ENCODE measurements at regions not wholly inside any gene's neighbourhood (a gene's known extent, or its start where the extent isn't known, plus 50 kb on each side); places are given as distances from the start of the nearest gene placed in this dataset.

DNA sequence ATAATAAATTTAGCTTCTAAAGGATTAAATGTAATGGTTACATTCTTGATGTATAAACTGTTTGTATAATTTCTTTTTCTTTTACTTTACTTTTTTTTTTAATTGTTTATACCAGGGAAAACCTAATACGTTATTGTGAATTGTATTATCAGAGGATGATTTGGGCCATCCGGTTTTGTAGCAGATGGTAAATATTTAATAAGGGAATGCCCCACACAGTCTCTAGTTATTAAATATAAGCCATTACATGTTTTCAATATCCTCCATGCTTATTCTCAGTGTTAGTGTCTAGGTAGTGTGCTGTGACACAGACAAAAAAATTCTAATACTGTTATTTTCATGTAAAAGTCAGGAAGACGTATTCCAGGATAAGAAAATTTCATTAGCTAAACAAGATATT lies 553.9 kb downstream of the ZNF804A start:
- TF ChIP-seq POLR2A (IDR thresholded peaks at IDR 0.05) = no peak
- no peak for TF ChIP-seq POLR2AphosphoS5 (IDR thresholded peaks at IDR 0.05)
- TF ChIP-seq, protein P1, sequence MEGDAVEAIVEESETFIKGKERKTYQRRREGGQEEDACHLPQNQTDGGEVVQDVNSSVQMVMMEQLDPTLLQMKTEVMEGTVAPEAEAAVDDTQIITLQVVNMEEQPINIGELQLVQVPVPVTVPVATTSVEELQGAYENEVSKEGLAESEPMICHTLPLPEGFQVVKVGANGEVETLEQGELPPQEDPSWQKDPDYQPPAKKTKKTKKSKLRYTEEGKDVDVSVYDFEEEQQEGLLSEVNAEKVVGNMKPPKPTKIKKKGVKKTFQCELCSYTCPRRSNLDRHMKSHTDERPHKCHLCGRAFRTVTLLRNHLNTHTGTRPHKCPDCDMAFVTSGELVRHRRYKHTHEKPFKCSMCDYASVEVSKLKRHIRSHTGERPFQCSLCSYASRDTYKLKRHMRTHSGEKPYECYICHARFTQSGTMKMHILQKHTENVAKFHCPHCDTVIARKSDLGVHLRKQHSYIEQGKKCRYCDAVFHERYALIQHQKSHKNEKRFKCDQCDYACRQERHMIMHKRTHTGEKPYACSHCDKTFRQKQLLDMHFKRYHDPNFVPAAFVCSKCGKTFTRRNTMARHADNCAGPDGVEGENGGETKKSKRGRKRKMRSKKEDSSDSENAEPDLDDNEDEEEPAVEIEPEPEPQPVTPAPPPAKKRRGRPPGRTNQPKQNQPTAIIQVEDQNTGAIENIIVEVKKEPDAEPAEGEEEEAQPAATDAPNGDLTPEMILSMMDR (IDR thresholded peaks at IDR 0.05) = no peak
- H3K27me3 ChIP-seq = no peaks in the 10 kb centered on the region
- H3K27ac ChIP-seq = no peak overlapping the region
- H3K4me3 ChIP-seq = no peak overlapping the region
- intact Hi-C loops (cut with DNase I) = no loop called here
- no peaks in the 10 kb centered on the region for H3K9me3 ChIP-seq
- no peak for DNase-seq
- H3K4me1 ChIP-seq = no peaks in the 10 kb centered on the region
- H3K36me3 ChIP-seq = no peaks in the 10 kb centered on the region
- 76% methylated on average over 3 of the region's 3 CpGs for WGBS, 2 donors

DNA sequence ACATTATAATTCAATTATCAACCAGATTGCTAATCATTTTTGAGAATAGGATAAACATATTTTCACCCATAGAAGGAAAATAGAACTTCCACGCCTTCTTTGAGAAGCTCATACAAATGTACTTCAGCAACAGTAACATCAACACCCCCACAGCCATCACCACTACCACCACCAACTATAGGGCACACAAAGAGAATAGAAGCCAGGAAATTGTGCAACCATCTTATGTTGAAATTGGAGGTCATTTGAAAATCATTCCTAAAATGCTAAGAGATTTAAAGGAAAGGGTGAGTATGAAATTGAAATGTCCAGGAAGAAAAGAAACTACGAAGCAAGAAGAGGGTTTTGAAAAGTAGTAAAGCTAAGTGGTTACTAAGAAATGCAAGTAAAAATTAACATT lies 563.4 kb downstream of the ZNF804A start:
- DNase-seq = no peak
- Histone ChIP-seq H3K36me3 (no peaks in the 10 kb centered on the region), H3K4me3 (no peak overlapping the region), H3K4me1 (no peaks in the 10 kb centered on the region), H3K27me3 (no peaks in the 10 kb centered on the region), H3K9me3 (no peaks in the 10 kb centered on the region), H3K27ac (no peak overlapping the region)
- TF ChIP-seq EP300 (IDR thresholded peaks at IDR 0.05) = no peak
- no peak for TF ChIP-seq POLR2AphosphoS5 (IDR thresholded peaks at IDR 0.05)
- TF ChIP-seq POLR2A (IDR thresholded peaks at IDR 0.05) = no peak
- TF ChIP-seq, protein P1 (IDR thresholded peaks at IDR 0.05) = no peak
- intact Hi-C loops (cut with DNase I) = no loop called here
- WGBS, 2 donors = 83 to 91% methylated on average over 2 of the region's 2 CpGs

DNA sequence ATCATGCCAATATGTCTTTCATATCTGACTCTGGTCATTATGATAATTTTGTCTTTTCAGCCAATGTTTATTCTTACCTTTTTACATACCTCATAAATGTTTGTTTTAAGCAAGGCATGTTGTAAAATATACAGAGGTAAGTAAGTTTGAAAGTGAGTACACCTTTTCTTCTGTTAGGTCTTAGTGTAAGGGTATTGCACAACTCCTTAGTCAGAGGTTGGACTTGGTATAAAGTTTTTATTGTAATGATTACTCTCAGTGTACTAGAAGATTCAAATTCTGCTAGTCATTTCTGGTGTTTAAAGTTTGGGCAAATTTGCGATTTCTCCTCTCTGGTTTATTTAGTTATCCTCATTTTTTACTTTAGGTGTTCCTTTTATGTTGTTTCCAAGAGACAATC lies 564.3 kb upstream of the FSIP2 start:
- no peaks in the 10 kb centered on the region for H3K27me3 ChIP-seq
- intact Hi-C loops (cut with DNase I) = no loop called here
- no peaks in the 10 kb centered on the region for H3K4me1 ChIP-seq
- no peaks in the 10 kb centered on the region for H3K36me3 ChIP-seq
- H3K4me3 ChIP-seq = no peak overlapping the region
- H3K9me3 ChIP-seq = no peaks in the 10 kb centered on the region
- no peak for DNase-seq
- WGBS, 2 donors = 57 to 80% methylated on average over 1 of the region's 1 CpG
- no peak overlapping the region for H3K27ac ChIP-seq
- TF ChIP-seq POLR2A (IDR thresholded peaks at IDR 0.05) (no peak), EP300 (IDR thresholded peaks at IDR 0.05) (no peak), POLR2AphosphoS5 (IDR thresholded peaks at IDR 0.05) (no peak)
- TF ChIP-seq, protein P1 (IDR thresholded peaks at IDR 0.05) = no peak

DNA sequence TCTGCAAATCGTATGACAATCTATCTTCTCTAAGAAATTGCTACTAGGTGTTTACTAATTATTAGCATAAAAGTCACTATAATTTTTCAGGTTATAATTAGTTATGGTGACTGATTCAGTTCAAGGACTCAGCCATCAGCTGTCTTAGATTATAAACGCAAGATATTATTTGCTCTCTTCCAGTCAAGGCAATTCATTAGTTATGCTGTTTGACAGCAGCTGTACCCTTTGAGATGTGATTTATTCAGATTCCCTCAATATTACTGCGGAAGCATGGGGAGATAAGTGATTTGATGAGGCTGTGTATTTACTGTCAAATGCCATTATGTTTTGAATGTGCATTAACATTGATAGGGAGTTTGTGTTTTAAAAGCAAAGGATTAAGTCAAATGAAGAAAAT lies 558.9 kb upstream of the FSIP2 start:
- no peaks in the 10 kb centered on the region for H3K27me3 ChIP-seq
- TF ChIP-seq, protein P1 (IDR thresholded peaks at IDR 0.05) = no peak
- TF ChIP-seq POLR2AphosphoS5 (IDR thresholded peaks at IDR 0.05) (no peak), POLR2A (IDR thresholded peaks at IDR 0.05) (no peak), EP300 (IDR thresholded peaks at IDR 0.05) (no peak)
- H3K9me3 ChIP-seq = no peaks in the 10 kb centered on the region
- no peak overlapping the region for H3K27ac ChIP-seq
- H3K36me3 ChIP-seq = no peaks in the 10 kb centered on the region
- WGBS, 2 donors = 71 to 77% methylated on average over 3 of the region's 3 CpGs
- H3K4me1 ChIP-seq = no peaks in the 10 kb centered on the region
- intact Hi-C loops (cut with DNase I) = no loop called here
- no peak for DNase-seq
- H3K4me3 ChIP-seq = no peak overlapping the region

DNA sequence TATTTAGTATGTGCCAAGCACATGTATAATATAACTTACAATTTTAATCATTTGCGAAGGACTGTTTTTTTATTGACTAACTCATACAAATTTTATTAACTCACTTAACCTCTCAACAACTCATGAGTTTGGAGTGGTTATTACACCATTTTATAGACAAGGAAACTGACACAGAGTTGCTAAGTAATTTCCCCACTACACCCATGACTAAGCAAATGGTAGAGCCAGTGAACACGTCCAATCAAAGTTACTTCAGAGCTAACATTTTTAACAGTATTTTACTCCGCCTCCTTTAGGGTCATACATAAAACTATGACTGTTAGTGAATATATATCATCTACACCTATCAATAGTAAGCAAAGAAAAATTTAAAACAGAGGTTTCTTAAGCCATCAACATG lies 556.7 kb upstream of the FSIP2 start:
- no peaks in the 10 kb centered on the region for H3K36me3 ChIP-seq
- 71 to 85% methylated on average over 3 of the region's 3 CpGs for WGBS, 2 donors
- intact Hi-C loops (cut with DNase I) = no loop called here
- H3K4me3 ChIP-seq = no peak overlapping the region
- no peak for DNase-seq
- no peaks in the 10 kb centered on the region for H3K27me3 ChIP-seq
- TF ChIP-seq EP300 (IDR thresholded peaks at IDR 0.05) = no peak
- TF ChIP-seq, protein P1 (IDR thresholded peaks at IDR 0.05) = no peak
- TF ChIP-seq POLR2A (IDR thresholded peaks at IDR 0.05) = no peak
- TF ChIP-seq POLR2AphosphoS5 (IDR thresholded peaks at IDR 0.05) = no peak
- no peak overlapping the region for H3K27ac ChIP-seq
- H3K4me1 ChIP-seq = no peaks in the 10 kb centered on the region
- H3K9me3 ChIP-seq = no peaks in the 10 kb centered on the region
